WTC11 (cell line): ENCODE measurements at regions not wholly inside any gene's neighbourhood (a gene's known extent, or its start where the extent isn't known, plus 50 kb on each side); places are given as distances from the start of the nearest gene placed in this dataset.

Experiments
- CTCF ChIP-seq: fragments of 200-600 bp; IDR thresholded peaks from 2 replicates; pipeline ENCODE4 v1.8.0; 2022; ENCODE audit warnings: antibody characterized with exemption
- SP1 ChIP-seq: sonication (generic); formaldehyde crosslinking; conservative IDR thresholded peaks from 2 replicates; pipeline ENCODE4 v1.8.1; 2022; ENCODE audit warnings: missing genetic modification reagents

GRCh38 chr17:65307081-65307960 lies 170.2 kb downstream of the RGS9 start:
- TF ChIP-seq SP1 (CRISPR knock-in tag) (no peak), CTCF (no peak)
